Osteocyte (in vitro differentiated cells): ENCODE measurements at regions not wholly inside any gene's neighbourhood (a gene's known extent, or its start where the extent isn't known, plus 50 kb on each side); places are given as distances from the start of the nearest gene placed in this dataset.
A peak's percentile ranks its signal among the peaks of the same experiment; 100 is the strongest.

Experiments
- DNase-seq: peaks from one replicate; pipeline ENCODE4 v3.0.0; 2021; ENCODE audit warnings: mixed read lengths; ENCODE audit not compliant: unreplicated experiment; ENCODE audit errors: extremely low spot score
- H3K27ac Mint-ChIP-seq: one replicate; pipeline ENCODE4 v1.8.0; 2021; ENCODE audit warnings: mild to moderate bottlenecking, mixed read lengths; ENCODE audit not compliant: unreplicated experiment
- H3K27me3 Mint-ChIP-seq: one replicate; pipeline ENCODE4 v1.8.0; 2021; ENCODE audit warnings: mixed read lengths; ENCODE audit not compliant: unreplicated experiment
- H3K36me3 Mint-ChIP-seq: one replicate; pipeline ENCODE4 v1.8.0; 2021; ENCODE audit warnings: mixed read lengths; ENCODE audit not compliant: unreplicated experiment
- H3K4me1 Mint-ChIP-seq: one replicate; pipeline ENCODE4 v1.8.0; 2021; ENCODE audit warnings: mixed read lengths; ENCODE audit not compliant: unreplicated experiment
- H3K4me3 Mint-ChIP-seq: one replicate; pipeline ENCODE4 v1.8.0; 2021; ENCODE audit warnings: mild to moderate bottlenecking, moderate library complexity, mixed read lengths; ENCODE audit not compliant: unreplicated experiment
- H3K9me3 Mint-ChIP-seq: one replicate; pipeline ENCODE4 v1.8.0; 2021; ENCODE audit warnings: mixed read lengths; ENCODE audit not compliant: unreplicated experiment
- TF ChIP-seq, protein P1 (sequence below): fragments of 200-600 bp; sonication (generic); IDR thresholded peaks from 2 replicates; pipeline ENCODE4 v1.5.0; 2021; ENCODE audit warnings: antibody characterized with exemption, mild to moderate bottlenecking, moderate library complexity

DNA sequence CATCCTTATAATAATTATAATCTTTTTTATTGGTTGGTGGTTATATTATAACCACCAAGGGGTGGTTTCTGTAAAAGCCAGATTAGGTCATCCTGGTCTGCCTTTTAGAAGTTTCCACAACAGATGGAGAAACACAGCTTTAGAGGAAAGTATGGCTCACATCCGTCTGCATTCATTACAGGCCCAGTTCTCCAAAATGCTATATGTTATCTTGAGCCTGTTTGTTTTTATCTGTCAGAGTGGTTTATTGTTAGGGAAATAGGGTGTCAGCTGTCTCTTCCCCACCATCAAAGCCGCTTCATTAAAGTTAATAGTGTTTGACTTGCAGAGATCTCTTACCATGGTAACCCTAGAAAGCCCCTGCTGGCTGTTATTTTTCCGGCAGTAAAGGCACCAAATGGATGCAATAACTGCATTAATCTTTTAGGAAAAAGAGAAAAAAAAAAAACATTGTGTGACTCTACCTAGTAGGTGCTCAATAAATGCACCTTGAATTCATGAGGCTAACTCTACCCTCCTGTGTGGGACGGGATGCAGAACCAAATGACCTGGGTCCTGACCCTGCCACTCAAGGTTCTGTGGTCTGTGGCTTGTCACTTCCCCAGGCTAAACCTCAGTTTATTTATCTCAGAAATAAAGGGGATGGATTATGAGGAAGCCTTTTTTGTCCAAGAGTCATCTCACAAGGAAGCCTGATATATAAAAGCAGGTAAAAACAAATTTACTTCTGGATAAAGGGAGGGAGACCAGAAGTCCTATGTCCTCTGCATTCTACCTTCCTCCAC lies 118.3 kb downstream of the WT1 start:
- Mint-ChIP-seq H3K4me1 (no peaks in the 10 kb centered on the region), H3K9me3 (no peaks in the 10 kb centered on the region), H3K36me3 (no peaks in the 10 kb centered on the region), H3K4me3 (no peak overlapping the region), H3K27ac (no peak overlapping the region), H3K27me3 (peaks cover 13% of the 10 kb centered on the region)
- DNase-seq = no peak
- TF ChIP-seq, protein P1, sequence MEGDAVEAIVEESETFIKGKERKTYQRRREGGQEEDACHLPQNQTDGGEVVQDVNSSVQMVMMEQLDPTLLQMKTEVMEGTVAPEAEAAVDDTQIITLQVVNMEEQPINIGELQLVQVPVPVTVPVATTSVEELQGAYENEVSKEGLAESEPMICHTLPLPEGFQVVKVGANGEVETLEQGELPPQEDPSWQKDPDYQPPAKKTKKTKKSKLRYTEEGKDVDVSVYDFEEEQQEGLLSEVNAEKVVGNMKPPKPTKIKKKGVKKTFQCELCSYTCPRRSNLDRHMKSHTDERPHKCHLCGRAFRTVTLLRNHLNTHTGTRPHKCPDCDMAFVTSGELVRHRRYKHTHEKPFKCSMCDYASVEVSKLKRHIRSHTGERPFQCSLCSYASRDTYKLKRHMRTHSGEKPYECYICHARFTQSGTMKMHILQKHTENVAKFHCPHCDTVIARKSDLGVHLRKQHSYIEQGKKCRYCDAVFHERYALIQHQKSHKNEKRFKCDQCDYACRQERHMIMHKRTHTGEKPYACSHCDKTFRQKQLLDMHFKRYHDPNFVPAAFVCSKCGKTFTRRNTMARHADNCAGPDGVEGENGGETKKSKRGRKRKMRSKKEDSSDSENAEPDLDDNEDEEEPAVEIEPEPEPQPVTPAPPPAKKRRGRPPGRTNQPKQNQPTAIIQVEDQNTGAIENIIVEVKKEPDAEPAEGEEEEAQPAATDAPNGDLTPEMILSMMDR = no peak

DNA sequence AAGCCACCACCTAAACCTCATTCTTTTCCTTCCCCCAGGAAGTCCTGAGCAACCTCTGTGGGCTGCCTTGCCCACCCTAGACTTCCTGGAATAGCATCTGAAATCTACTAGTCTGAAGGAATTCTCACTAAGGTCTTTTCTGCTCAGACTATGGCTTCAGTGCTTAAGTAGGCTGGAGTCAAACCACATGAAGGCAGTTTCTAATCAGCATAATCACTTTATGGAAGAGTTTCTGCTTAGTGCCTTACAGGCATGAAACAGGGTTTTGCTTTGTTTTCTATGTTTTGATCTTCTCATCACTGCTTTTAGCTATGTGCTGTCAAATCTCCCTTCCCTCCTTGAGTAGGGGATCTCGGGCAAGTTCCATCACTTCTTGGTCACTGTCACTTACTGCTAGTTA lies 117.7 kb downstream of the WT1 start:
- no peaks in the 10 kb centered on the region for H3K36me3 Mint-ChIP-seq
- no peak for DNase-seq
- peaks cover 15% of the 10 kb centered on the region for H3K27me3 Mint-ChIP-seq
- H3K4me1 Mint-ChIP-seq = no peaks in the 10 kb centered on the region
- H3K4me3 Mint-ChIP-seq = no peak overlapping the region
- no peak overlapping the region for H3K27ac Mint-ChIP-seq
- TF ChIP-seq, protein P1 = no peak
- H3K9me3 Mint-ChIP-seq = no peaks in the 10 kb centered on the region

DNA sequence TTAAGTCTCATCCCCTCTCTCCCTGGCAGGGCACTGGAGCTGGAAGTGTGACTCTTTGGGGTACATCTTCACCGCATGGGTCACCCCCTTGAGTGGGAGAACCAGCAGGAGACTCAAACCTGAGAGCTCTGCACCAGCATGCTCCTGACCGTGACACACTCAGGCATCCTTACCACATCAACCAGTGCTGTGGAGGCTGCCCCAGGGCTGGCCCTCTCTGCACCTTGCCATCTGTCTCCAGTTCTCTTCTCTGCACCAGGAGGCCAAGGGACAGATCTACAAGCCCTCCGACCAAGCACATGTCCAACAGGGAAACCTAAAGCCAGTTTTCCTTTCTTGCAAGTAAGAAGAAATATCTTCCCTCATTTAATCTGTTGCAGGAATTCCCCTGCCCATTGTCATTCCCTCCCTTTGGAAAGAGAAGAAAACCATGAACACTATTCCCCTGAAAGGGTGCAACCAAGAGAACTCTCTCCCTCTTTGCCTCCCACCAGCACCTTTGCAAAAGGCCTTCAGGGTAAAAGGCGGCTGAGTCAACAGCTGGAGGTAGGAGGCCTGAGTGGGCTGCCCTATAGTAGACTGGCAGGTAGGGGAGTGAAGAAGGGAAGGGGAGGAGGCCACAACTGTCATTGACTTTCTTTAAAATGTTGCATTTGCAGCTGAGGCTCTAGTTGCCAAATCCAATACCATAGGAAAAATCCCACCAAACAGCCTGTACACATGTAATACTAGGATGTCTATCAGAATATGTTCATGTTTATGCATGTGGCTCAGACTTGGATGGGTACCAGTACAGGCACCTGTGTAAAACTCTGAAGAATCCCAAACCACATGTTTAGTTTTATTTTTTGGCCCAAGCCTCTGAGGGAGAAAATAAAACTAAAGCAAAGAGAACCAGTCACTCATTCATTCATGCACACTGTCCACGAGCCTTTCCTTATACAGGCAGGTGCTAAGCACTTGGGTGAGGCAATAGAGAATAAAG lies 117.0 kb downstream of the WT1 start:
- H3K36me3 Mint-ChIP-seq = no peaks in the 10 kb centered on the region
- no peaks in the 10 kb centered on the region for H3K4me1 Mint-ChIP-seq
- H3K27me3 Mint-ChIP-seq = peaks cover 15% of the 10 kb centered on the region
- TF ChIP-seq, protein P1 = no peak
- DNase-seq = no peak
- no peak overlapping the region for H3K4me3 Mint-ChIP-seq
- H3K9me3 Mint-ChIP-seq = no peaks in the 10 kb centered on the region
- no peak overlapping the region for H3K27ac Mint-ChIP-seq

DNA sequence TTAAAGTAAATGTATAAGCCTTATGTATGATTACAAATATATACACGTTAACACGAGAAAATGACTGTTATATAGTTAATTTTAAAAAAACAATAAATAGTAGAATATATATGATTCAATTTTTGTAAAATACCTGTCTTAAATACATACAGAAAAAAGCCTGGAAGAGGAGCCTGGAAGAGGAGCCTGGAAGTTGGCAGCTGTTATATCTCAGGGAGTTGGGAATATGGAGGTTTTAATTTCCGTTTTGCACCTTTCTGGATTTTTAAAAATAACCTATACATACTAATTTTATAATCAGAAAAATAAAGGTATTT lies 111.6 kb downstream of the WT1 start:
- Mint-ChIP-seq H3K27ac (no peak overlapping the region), H3K4me3 (no peak overlapping the region), H3K4me1 (no peaks in the 10 kb centered on the region), H3K9me3 (no peaks in the 10 kb centered on the region), H3K27me3 (peaks cover 18% of the 10 kb centered on the region), H3K36me3 (no peaks in the 10 kb centered on the region)
- TF ChIP-seq, protein P1 = peak; percentile 2
- no peak for DNase-seq

DNA sequence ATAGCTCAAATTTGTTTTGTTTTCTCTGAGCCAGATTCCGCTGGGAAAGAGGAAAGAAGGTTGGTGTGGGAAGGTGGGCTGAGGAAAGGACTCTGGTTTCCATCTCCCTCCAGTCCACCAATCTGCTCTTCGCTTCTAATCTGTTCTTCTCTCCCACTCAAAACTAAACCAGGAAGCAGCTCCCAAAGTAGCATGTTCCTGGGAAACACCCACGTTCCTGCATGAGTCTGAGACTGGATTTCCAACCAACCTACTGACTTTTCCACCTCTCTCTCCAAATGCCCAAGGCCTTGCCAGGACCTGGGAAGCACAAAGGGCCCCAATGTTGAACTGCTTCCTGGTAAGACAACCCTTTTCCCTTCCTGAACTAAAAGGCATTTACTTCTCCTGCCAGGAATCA lies 110.2 kb downstream of the WT1 start:
- DNase-seq = no peak
- no peak overlapping the region for H3K27ac Mint-ChIP-seq

More for the DNA sequence above, 110.2 kb downstream of the WT1 start:
- Mint-ChIP-seq H3K36me3 (no peaks in the 10 kb centered on the region), H3K27me3 (peaks cover 12% of the 10 kb centered on the region), H3K9me3 (no peaks in the 10 kb centered on the region), H3K4me3 (no peak overlapping the region), H3K4me1 (no peaks in the 10 kb centered on the region)
- TF ChIP-seq, protein P1 = no peak
